ENCODE measurements at regions not wholly inside any gene's neighbourhood (a gene's known extent, or its start where the extent isn't known, plus 50 kb on each side); places are given as distances from the start of the nearest gene placed in this dataset.

DNA sequence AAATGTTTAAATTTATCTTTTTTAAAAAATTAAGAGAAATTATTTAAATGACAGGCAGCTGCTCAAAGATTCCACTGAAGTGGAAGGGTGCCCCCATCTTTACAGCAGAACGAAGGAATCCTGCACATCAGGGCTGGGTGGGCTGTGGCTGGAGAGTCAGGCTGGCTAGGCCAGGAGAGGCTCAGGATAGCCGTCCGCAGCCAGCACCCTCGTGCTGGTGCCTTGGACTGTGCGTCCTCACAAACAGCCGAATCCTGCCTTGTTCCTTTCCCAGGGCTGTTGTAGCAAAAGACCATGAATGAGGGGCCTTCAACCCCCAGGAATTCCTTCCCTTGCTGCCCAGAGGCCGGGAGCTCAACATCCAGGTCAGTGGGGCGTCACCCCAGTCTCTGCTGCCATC lies 64.6 kb upstream of the FCN1 start:
- no peak for TF ChIP-seq POLR2A (IDR thresholded peaks at IDR 0.05)
- TF ChIP-seq, protein P1, sequence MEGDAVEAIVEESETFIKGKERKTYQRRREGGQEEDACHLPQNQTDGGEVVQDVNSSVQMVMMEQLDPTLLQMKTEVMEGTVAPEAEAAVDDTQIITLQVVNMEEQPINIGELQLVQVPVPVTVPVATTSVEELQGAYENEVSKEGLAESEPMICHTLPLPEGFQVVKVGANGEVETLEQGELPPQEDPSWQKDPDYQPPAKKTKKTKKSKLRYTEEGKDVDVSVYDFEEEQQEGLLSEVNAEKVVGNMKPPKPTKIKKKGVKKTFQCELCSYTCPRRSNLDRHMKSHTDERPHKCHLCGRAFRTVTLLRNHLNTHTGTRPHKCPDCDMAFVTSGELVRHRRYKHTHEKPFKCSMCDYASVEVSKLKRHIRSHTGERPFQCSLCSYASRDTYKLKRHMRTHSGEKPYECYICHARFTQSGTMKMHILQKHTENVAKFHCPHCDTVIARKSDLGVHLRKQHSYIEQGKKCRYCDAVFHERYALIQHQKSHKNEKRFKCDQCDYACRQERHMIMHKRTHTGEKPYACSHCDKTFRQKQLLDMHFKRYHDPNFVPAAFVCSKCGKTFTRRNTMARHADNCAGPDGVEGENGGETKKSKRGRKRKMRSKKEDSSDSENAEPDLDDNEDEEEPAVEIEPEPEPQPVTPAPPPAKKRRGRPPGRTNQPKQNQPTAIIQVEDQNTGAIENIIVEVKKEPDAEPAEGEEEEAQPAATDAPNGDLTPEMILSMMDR (IDR thresholded peaks at IDR 0.05): no peak
